ENCODE measurements at regions not wholly inside any gene's neighbourhood (a gene's known extent, or its start where the extent isn't known, plus 50 kb on each side); places are given as distances from the start of the nearest gene placed in this dataset.

- no peak for TF ChIP-seq CTCF (IDR thresholded peaks at IDR 0.05)
- no peak for TF ChIP-seq POLR2A (IDR thresholded peaks at IDR 0.05)
Observed at GRCh38 chr10:124253006-124253405, 159.6 kb upstream of the CHST15 start.
